Limb (tissue), 2 donors: ENCODE measurements at regions not wholly inside any gene's neighbourhood (a gene's known extent, or its start where the extent isn't known, plus 50 kb on each side); places are given as distances from the start of the nearest gene placed in this dataset.

Experiments
- DNase-seq, 2 donors: peaks; one replicate each; pipeline ENCODE4 v3.0.0-alpha.2; 2016; ENCODE audit errors: extremely low spot score in 2 of 2

- no peak for DNase-seq
Observed at GRCh38 chr4:37068580-37068979, 176.0 kb upstream of the NWD2 start.

- DNase-seq: no peak
Observed at GRCh38 chr4:37070041-37070440, 174.5 kb upstream of the NWD2 start.

GRCh38 chr4:37071576-37071975 lies 173.0 kb upstream of the NWD2 start:
- DNase-seq: no peak

GRCh38 chr4:37073226-37073840 lies 171.2 kb upstream of the NWD2 start:
- no peak for DNase-seq

GRCh38 chr4:37082912-37083311 lies 161.6 kb upstream of the NWD2 start:
- DNase-seq: no peak

- DNase-seq: no peak
Observed at GRCh38 chr4:37095925-37096324, 148.6 kb upstream of the NWD2 start.

- DNase-seq: no peak
Observed at GRCh38 chr4:37101182-37101581, 143.4 kb upstream of the NWD2 start.

- DNase-seq: no peak
Observed at GRCh38 chr4:37101686-37102085, 142.9 kb upstream of the NWD2 start.

- no peak for DNase-seq
Observed at GRCh38 chr4:37109756-37110155, 134.8 kb upstream of the NWD2 start.

GRCh38 chr4:37124800-37125199 lies 119.7 kb upstream of the NWD2 start:
- no peak for DNase-seq

GRCh38 chr4:37126051-37126450 lies 118.5 kb upstream of the NWD2 start:
- DNase-seq: no peak

GRCh38 chr4:37130465-37130864 lies 114.1 kb upstream of the NWD2 start:
- no peak for DNase-seq

- no peak for DNase-seq
Observed at GRCh38 chr4:37132351-37132974, 112.1 kb upstream of the NWD2 start.

- no peak for DNase-seq
Observed at GRCh38 chr4:37132975-37133360, 111.6 kb upstream of the NWD2 start.

GRCh38 chr4:37138019-37138653 lies 106.4 kb upstream of the NWD2 start:
- DNase-seq: no peak

GRCh38 chr4:37138789-37139188 lies 105.8 kb upstream of the NWD2 start:
- no peak for DNase-seq

- no peak for DNase-seq
Observed at GRCh38 chr4:37139987-37140386, 104.6 kb upstream of the NWD2 start.

- no peak for DNase-seq
Observed at GRCh38 chr4:37146260-37146659, 98.3 kb upstream of the NWD2 start.

- no peak for DNase-seq
Observed at GRCh38 chr4:37157476-37158167, 86.9 kb upstream of the NWD2 start.

- DNase-seq: no peak
Observed at GRCh38 chr4:37160653-37161052, 83.9 kb upstream of the NWD2 start.

GRCh38 chr4:37165844-37166243 lies 78.7 kb upstream of the NWD2 start:
- DNase-seq: no peak

GRCh38 chr4:37169956-37170355 lies 74.6 kb upstream of the NWD2 start:
- no peak for DNase-seq

GRCh38 chr4:37188100-37188499 lies 56.4 kb upstream of the NWD2 start:
- no peak for DNase-seq
